ENCODE measurements at regions not wholly inside any gene's neighbourhood (a gene's known extent, or its start where the extent isn't known, plus 50 kb on each side); places are given as distances from the start of the nearest gene placed in this dataset.

DNA sequence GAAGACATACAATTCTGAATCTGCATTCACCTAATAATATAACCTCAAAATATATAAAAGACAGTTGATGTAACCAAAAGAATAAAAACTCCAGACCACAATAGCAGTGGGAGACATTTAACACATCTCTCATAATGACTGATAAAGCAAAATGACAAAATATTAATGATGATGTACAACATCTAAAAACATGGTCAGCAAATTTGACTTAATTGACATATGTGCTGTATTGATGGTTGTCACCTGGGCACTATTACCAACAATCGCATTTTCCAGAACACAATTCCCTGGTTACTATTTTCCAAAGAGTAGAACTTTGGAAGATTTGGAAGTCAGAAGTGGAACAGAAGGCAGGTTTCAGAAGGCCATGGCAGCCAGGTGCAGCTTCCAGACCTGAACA lies 899.5 kb upstream of the CELF2 start:
- DNase-seq = no peak

DNA sequence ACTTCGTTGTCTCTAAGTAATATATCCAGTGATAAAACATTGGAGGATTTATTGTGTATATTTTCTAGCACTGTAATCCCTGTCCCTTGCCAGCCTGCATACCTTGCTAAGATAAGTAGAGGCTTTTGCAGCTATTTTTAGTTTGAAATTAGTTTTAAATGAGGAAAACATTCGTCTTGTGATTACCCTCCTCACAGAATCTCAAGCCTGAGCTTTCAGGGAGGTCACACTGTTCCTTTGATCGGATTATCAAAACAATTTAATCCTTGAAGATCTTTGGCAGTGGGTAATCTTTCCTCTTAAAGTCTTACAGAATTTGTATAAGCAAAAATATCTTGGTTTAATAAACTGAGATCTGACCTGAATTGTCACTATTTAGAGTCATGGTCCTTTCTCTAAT lies 897.0 kb upstream of the CELF2 start:
- DNase-seq = no peak

DNA sequence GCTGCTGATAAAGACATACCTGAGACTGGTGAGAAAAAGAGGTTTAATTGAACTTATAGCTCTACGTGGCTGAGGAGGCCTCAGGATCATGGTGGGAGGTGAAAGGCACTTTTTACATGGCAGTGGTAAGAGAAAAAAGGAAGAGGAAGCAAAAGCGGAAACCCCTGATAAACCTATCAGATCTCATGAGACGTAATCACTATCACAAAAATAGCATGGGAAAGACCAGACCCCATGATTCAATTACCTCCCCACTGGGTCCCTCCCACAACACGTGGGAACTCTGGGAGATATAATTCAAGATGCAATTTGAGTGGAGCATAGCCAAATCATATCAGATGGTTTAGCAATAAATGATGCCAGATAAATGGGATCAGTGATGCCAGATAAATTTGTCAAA lies 892.0 kb upstream of the CELF2 start:
- no peak for DNase-seq

DNA sequence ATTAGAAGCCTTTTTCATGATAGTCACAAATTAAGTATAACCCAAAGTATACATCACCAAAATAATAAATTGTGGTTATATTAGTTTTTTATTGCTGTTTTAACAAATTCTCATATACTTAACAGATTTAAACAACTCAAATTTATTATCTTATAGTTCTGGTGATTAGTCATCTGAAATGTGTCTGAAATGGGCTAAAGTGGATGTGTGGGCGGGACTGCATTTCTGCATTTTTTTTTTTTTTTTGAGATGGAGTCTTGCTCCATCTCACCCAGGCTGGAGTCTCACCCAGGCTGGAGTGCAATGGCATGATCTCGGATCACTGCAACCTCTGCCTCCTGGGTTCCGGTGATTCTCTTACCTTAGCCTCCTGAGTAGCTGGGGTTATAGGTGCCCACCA lies 891.5 kb upstream of the CELF2 start:
- DNase-seq = no peak

DNA sequence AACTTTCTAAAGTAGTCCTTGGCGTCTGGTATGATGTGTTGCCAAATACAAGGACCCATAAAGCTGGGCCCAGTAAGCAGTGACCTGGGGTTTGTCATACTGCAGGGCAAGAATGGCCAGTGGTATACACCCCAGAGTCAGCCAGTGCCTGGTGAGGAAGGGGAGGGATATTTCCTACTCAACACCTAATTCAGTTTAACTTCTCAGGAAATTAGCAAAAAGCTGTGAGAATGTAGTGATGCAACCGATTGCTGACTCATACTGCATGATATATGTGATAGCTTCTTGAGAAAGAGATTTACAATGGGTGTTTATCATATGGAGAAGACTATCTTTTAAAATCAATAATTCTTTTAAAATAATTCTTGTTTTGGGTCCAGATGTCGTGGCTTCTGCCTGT lies 889.3 kb upstream of the CELF2 start:
- no peak for DNase-seq

DNA sequence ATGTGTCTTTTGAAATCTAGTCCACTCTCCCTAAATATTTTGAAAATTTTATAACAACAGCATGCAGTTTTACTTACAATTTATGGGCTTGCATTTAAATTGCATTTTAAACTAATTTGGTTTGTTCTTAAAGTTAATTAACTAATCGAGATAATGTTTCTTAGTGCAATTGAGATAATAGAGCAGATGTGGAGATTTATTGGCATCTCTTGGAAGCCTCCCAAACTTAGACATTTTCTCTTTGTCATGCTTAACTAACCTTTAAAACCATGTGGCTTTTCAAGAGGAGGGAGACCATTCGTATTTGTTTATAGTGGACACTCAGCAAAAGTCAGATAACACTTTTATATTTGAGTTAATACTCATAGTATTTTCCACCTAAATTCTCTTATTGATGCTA lies 887.0 kb upstream of the CELF2 start:
- DNase-seq = no peak

DNA sequence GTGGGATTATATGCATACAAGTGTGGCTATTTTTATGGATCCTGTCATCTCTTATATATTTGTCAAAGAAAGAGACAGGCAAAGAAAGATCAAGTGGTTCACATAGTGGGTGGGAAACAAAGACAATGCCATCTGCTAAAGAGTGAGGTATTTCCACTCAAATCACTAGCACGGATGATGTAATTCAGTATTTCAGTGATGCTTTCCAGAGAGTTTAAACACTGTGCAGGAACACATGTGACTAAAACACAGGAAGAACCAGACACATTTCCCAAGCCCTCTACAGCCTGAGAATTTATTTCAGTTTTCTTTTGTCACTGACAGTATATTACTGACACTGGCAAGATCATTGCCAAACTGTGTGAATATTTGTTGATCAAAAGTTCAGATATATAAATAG lies 885.7 kb upstream of the CELF2 start:
- DNase-seq = no peak

DNA sequence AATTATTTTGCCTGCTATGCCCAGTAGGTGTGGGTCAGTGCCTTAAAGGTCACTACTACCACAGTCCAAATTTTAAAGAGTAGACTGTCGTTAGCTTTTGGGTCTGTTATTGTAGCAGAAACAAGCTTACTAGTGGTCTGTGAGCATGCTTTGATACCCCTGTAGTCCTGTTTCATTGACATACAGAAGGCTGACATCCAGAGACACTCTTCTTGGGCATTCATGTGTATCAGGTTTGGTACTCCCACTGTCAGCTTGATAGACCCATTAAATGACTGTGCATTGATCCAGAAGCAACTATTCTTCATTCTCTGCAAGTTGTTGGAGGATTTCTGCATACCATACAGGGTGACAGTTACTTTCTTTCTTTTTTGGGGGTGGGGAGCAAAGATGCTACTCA lies 884.4 kb upstream of the CELF2 start:
- no peak for DNase-seq

DNA sequence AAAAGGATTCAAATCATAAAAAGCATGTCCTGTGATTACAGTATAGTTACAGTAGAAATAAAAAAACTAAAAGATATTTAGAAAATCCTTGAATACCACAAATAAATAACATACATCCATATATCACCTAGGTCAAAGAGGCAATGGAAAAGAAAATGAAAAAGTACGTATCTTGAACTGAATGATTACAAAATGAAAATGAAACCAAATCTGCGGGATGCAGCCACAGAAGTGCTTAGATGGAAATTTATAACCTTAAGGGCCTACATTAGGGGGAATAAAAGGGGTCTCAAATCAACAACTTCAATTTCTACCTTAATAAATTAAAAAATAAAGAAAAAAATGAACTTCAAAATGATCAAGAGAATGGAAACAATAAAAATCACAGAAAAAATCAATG lies 879.0 kb upstream of the CELF2 start:
- no peak for DNase-seq

DNA sequence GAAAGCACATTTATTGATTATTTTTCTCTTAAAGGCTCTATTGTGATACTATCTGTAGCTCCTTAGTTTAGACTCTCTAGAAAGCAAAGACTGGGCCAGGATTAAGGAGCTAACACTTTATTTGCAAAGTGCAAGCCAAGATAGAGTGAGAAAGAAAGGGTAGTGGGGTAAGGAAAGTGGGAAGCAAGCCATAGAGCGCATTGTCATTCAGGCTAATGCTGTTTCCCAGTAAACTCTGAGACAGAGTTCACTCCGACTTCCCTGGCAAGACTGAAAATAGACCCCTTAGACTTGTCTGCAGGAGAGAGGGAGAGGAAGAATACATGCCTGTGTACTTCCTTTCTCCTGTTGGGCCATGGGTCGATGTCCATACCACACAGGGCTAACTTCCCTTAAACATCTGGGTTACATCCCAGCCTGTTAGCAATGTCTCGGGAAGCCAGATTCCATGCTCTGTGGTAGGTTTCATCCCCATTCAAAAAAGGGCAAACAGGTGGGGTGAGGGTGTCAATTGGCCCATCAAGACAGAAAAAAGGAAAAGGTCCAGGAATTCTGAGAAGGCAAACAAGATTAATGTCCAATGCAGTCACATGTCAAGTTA lies 875.8 kb upstream of the CELF2 start:
- DNase-seq = no peak

DNA sequence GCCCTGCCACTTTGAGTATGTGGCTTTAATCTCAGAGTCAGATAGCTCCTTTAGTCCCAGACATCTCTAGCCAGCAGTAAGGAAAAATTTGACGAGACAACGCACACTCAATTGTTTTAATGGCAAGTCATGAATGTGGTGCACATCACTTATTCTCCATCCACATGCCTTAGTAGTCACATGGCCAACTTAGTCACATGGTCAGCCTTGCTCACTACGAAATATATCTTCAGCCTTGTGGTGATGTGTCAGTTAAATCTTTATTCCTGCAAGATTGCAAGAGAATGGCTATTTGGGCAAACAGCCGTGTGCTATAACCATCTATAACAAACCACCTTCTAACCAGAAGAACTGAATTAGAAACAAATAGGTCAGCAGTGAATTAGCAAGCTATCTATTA lies 871.1 kb upstream of the CELF2 start:
- no peak for DNase-seq

DNA sequence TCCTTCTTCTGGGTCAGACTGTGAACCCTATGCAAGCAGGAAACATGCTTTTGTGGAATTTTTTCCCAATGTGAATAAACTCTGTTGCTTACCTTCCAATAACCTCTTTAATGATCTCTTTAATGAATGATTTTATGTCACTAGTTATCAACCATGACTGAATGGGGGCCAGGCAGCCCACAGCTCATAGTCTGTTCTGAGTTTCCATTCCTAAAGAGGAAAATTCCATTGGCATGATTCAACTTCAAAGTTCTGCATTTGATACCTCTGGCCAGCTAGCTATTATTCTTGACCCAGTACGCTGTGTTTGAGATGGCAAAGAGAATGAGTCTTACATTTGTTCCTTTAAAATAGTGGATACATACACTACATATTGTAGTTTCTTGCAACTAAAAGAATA lies 867.8 kb upstream of the CELF2 start:
- no peak for DNase-seq

DNA sequence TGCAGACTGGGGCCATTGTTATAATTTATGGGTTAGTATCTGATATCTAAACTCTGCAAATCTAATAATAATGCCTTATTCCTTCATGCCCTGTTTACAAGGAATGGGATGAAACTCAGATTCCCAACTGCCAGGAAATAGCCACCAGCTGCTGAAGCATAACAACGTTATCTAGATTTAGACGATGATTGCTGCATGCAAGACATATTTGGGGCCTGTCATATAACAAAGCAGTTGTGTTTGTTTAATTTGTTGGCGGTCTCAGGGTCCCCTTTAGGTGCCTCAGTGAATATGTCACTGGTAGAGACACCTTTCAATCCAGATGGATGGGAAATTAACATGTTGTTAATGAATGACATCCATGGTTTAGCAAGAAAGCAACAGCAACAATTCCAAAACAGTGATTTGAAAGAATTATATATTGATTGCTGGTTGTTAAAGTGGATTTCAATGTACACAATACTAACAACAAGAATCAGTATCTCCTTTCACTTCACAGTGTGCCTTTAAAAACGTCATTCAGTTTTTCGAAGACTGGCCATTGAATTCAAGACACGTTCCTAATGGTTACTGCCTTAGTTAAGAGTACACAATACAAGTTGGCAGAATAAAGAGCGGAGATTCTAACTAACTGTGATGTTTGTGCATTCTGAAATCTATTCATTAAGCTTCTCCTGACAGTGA lies 860.6 kb upstream of the CELF2 start:
- no peak for DNase-seq

DNA sequence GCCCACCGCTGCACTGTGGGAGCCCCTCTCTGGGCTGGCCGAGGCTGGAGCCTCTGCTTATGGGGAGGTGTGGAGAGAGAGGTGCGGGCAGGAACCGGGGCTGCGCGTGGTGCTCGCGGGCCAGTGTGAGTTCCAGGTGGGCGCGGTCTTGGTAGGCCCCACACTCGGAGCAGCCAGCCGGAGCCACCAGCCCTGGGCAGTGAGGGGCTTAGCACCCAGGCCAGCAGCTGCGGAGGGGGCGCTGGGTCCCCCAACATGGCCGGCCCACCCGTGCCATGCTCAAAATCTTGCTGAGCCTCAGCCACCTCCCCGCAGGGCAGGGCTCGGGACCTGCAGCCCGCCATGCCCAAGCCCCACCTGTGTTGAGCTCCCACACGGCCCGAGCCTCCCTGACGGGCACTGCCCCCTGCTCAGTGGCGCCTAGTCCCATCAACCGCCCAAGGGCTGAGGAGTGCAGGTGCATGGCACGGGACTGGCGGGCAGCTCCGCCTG lies 856.8 kb upstream of the CELF2 start:
- no peak for DNase-seq

DNA sequence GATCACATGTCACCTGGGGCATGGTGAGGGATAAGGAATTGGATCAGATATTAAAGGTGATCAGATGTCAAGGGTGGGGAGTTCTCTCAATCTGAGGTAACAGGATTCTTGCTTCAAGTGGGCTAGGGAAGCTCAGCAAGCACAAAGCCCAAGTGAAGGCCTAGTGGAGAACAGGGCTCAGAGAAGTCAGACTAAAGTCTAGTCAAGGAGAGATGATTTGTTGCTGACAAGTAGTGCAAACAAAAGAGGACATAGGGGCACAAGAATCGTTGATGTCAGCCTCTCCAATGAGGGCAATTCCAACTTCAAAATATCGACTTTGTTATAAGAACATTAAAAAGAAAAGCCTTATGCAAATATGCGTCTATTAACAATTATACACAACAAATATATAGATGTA lies 852.8 kb upstream of the CELF2 start:
- DNase-seq = no peak

DNA sequence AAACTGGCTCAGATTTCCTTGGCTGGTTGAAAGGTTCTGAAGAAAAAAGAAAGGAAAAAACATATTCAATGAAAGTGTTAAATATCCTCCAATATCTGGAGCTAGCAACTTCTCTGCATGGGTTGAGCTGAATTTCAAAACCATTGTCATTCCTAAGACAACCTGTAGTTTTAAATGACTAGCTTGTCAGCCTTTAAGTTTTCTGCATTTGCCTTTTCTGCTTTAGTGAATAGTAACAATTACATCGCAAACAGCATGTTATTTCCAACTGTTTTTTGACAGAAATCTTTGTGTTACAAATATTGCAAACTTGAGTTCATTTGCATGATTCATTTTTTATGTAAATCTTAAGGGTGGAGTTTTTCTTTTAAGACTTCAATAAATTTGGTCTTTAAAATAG lies 852.3 kb upstream of the CELF2 start:
- no peak for DNase-seq

DNA sequence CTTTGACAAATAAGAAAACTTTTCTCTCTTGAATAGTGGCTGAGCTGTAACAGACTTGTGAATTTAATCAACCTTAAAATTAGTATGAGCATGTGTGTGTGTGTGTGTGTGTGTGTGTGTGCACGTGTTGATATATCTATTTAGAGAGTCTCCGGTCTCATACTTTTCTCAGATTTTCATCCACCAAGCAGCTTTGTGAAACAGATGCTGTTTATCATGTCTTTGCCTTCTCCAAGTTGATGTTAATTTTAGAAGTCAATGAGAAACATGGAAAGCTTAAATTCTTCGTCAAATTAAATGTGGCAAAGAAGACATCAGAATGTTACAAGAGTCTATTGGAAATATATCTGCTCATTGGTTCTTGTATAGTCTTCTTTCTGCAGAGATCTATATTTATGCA lies 839.2 kb upstream of the CELF2 start:
- DNase-seq = no peak

DNA sequence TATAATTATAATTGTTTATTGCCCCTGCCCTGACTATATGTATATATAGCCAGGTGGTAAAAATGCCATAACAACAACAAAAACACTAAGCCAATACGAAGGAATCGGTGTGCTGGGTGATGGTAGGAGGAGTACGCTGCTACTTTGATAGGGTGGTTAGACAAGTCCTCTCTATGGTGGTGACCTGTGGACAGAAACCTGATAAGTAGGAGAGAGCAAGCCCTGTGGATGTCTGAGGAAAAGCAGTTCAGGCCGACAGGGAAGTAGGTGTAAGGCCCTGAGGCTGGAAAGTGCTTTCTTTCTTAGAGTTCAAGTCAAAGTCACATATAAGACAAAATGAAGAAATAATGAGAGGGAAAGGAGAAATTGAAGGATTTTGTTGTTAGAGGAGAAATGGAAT lies 823.8 kb upstream of the CELF2 start:
- DNase-seq = no peak

DNA sequence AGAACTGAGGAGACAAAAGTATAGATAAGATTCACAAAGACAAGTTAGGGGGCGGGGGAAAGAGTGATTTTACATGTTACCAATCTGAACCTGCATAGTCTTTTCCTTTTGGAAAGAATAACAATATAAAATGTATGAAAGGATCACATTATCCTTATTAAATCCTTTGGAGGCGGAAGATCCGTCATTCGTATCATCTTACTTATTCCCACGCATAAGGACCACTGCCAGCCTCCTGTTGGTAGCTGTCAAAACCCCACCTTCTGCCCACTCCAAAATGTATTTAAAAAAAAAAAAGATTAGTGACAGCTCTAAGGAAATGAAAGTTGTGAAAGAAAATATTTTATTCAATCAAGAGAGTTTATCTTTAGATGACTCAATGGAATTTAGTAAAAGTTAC lies 821.0 kb upstream of the CELF2 start:
- no peak for DNase-seq

DNA sequence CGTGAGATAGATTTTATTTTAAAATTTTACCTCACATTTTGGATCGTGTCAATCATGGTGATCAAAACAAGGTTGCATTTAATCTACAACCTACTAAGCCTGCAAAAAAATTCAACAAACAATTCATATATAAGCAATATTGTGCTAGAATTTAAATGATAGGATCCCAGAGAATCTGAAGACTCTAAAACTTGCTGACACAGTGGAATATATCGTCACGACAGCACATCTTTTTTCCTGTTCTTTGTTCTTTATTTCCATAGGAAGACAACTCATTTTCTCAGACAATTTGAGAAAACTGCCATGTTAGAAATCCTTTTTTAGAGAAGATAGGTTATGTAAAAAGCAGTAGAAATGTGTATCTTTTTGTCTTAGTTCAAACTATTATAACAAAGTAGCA lies 820.2 kb upstream of the CELF2 start:
- no peak for DNase-seq

DNA sequence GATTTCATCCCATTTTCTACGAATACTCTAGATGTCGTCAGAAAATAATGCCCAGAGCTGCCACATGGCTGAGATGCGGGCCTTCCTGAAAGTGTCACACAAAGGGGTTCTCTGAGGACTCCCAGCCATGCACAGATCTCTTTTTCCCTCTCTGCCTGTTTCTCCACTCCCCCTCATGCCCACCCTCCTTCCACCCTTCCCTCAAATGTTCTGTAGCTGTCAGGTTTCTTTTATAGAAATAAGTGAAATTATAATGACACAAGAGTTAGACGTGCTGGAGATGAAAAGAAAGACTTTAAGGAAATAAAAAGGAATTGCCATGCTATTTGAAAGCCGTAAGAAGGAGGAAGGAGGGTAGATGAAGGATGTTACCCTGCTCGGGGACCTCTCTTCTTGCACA lies 819.3 kb upstream of the CELF2 start:
- DNase-seq = no peak

DNA sequence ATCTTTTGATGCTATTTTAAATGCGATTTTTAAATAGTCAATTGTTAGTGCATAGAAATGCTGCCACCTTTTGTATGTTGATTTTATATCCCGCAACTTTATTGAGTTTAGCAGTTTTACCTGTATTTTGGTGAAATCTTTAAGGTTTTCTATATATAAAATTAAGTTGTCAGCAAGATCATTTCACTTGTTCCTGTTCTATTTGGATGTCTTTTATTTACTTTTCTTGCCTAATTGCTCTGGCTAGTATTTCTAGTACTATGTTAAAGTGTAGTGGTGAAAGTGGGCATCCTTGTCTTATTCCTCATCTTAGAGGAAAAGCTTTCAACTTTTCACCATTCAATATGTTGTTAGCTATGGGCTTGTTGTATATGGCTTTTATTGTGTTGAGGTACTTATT lies 813.3 kb upstream of the CELF2 start:
- DNase-seq = no peak

DNA sequence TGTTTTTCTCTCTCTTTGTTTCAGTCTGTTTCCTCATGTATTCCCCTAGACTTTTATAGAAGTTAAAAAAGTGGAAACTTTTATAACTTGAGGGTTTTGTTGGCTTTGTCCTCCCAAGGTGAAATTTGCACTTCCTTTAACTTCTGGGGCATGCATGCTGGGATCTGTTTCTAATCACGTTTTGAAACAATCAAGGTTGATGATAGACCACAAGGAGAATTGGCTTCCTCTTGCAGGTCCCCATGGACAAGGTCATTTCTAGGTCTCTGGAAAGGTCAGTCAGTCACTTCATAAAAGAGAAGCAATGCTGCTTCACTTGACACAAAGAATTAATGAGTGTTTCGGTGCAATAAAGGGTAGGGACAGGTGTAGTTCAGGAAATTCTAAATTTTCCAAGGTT lies 811.8 kb upstream of the CELF2 start:
- DNase-seq = no peak

DNA sequence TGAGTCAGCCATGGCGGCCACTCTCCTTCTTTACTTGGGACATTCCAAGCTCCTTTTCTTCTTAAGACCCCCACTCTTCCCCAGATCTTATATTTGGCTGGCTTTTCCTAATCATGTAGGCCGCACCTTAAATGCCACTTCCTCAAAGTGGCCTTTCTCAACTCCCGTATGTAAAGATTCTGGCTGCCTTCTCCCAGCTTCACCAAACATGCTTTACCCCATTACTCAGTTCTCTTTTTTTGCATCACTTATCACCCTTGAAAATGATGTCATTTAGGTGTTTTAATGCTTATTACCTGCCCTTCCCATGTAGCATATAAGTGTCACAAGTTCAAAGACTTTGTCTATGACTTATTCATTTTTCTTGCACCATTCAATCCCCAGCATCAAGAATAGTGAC lies 810.1 kb upstream of the CELF2 start:
- no peak for DNase-seq

DNA sequence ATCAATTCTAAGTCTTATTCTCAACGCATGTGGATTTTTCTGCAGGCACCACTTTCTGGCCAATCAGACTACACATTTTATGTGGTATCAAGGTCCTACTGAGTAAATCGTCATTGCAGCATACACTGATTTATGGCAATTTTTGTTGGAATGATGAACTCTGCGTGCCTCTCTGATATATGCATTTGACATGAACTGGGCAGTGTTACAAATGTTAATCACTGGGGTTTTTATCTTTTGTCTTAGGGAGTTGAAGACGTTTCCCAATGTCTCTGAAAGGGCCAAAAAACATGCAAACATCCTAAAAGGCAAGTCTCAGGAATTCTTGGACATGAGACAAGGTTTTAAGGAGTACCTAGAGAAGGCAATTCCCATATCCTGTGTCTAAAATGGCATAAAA lies 809.5 kb upstream of the CELF2 start:
- DNase-seq = no peak
